Ishikawa (cell line): ENCODE measurements at regions not wholly inside any gene's neighbourhood (a gene's known extent, or its start where the extent isn't known, plus 50 kb on each side); places are given as distances from the start of the nearest gene placed in this dataset.

Experiments
- CEBPB ChIP-seq: IDR thresholded peaks from 2 replicates; pipeline ENCODE4 v1.6.1; 2012
- CREB1 ChIP-seq: IDR thresholded peaks from 2 replicates; pipeline ENCODE4 v1.6.1; 2012; ENCODE audit warnings: low read depth
- EGR1 ChIP-seq: IDR thresholded peaks from 2 replicates; pipeline ENCODE4 v1.6.1; 2012
- EP300 ChIP-seq: IDR thresholded peaks from 2 replicates; pipeline ENCODE4 v1.6.1; 2012; ENCODE audit warnings: borderline replicate concordance
- FOXM1 ChIP-seq: IDR thresholded peaks from 2 replicates; pipeline ENCODE4 v1.6.1; 2012; ENCODE audit warnings: low read depth, borderline replicate concordance
- NFIC ChIP-seq: IDR thresholded peaks from 2 replicates; pipeline ENCODE4 v1.6.1; 2012
- RAD21 ChIP-seq: IDR thresholded peaks from 2 replicates; pipeline ENCODE4 v1.6.1; 2012; ENCODE audit warnings: low read depth
- TAF1 ChIP-seq: IDR thresholded peaks from 2 replicates; pipeline ENCODE4 v1.6.1; 2012; ENCODE audit warnings: low read depth, mild to moderate bottlenecking
- TCF12 ChIP-seq: IDR thresholded peaks from 2 replicates; pipeline ENCODE4 v1.6.1; 2012; ENCODE audit warnings: low read depth
- TEAD4 ChIP-seq: IDR thresholded peaks from 2 replicates; pipeline ENCODE4 v1.6.1; 2012
- YY1 ChIP-seq: IDR thresholded peaks from 2 replicates; pipeline ENCODE4 v1.6.1; 2012; ENCODE audit warnings: low read depth
- ZBTB7A ChIP-seq: IDR thresholded peaks from 2 replicates; pipeline ENCODE4 v1.6.1; 2012; ENCODE audit warnings: low read depth
- TF ChIP-seq, protein P1 (sequence below): IDR thresholded peaks from 2 replicates; pipeline ENCODE4 v1.6.1; 2012
- TF ChIP-seq, protein P2 (sequence below): IDR thresholded peaks from 2 replicates; pipeline ENCODE4 v1.6.1; 2012
- TF ChIP-seq, protein P3 (sequence below): IDR thresholded peaks from 2 replicates; pipeline ENCODE4 v1.6.1; 2012; ENCODE audit warnings: low read depth, mild to moderate bottlenecking

DNA sequence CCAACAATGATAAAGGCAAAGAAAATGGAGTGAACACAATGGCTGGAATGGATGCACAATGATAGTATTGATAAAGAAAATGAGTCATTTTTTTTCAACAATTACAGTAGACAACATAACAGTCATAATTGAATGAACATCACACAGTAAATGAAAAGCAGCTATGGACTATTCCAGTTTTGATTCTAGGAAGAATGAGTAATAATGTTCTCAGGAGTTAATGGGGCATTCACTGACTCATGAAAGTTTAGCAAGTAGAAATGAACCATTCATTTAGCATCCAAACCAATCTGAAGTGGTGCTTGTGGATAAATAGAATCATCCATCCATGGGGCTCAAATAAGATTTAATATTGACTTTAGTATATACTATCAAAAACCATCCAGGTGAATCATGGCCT is 1029.5 kb upstream of the GJE1 start:
- TF ChIP-seq NFIC (peak; percentile 78; the same call in 1 of the 2 replicates), CREB1 (no peak), TCF12 (peak; percentile 84; the same call in 1 of the 2 replicates), EGR1 (no peak), FOXM1 (peak; percentile 89), RAD21 (no peak), YY1 (no peak), TAF1 (no peak), TEAD4 (peak; percentile 78), ZBTB7A (no peak), CEBPB (peak; percentile 36; the same call in 1 of the 2 replicates), EP300 (peak; percentile 93)
- TF ChIP-seq, protein P1, sequence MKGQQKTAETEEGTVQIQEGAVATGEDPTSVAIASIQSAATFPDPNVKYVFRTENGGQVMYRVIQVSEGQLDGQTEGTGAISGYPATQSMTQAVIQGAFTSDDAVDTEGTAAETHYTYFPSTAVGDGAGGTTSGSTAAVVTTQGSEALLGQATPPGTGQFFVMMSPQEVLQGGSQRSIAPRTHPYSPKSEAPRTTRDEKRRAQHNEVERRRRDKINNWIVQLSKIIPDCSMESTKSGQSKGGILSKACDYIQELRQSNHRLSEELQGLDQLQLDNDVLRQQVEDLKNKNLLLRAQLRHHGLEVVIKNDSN, result no peak
- TF ChIP-seq, protein P2, sequence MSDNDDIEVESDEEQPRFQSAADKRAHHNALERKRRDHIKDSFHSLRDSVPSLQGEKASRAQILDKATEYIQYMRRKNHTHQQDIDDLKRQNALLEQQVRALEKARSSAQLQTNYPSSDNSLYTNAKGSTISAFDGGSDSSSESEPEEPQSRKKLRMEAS, result no peak
- TF ChIP-seq, protein P3, sequence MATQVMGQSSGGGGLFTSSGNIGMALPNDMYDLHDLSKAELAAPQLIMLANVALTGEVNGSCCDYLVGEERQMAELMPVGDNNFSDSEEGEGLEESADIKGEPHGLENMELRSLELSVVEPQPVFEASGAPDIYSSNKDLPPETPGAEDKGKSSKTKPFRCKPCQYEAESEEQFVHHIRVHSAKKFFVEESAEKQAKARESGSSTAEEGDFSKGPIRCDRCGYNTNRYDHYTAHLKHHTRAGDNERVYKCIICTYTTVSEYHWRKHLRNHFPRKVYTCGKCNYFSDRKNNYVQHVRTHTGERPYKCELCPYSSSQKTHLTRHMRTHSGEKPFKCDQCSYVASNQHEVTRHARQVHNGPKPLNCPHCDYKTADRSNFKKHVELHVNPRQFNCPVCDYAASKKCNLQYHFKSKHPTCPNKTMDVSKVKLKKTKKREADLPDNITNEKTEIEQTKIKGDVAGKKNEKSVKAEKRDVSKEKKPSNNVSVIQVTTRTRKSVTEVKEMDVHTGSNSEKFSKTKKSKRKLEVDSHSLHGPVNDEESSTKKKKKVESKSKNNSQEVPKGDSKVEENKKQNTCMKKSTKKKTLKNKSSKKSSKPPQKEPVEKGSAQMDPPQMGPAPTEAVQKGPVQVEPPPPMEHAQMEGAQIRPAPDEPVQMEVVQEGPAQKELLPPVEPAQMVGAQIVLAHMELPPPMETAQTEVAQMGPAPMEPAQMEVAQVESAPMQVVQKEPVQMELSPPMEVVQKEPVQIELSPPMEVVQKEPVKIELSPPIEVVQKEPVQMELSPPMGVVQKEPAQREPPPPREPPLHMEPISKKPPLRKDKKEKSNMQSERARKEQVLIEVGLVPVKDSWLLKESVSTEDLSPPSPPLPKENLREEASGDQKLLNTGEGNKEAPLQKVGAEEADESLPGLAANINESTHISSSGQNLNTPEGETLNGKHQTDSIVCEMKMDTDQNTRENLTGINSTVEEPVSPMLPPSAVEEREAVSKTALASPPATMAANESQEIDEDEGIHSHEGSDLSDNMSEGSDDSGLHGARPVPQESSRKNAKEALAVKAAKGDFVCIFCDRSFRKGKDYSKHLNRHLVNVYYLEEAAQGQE, result no peak

DNA sequence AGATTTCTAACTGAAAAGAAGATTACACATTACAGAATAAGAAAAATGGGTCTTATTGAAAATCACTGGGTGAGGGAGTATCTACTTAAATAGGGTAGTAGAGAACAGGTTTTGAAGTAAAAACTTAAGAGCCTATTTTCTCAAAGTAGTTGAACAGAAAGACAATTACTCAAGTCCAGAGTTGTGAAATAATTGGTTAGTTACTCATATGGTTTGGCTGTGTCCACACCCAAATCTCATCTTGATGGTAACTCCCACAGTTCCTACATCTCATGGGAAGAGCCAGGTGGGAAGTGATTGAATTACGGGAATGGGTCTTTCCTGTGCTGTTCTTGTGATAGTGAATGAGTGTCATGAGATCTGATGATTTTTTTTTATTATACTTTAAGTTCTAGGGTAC is 1035.3 kb upstream of the GJE1 start:
- no peak for TF ChIP-seq CREB1

DNA sequence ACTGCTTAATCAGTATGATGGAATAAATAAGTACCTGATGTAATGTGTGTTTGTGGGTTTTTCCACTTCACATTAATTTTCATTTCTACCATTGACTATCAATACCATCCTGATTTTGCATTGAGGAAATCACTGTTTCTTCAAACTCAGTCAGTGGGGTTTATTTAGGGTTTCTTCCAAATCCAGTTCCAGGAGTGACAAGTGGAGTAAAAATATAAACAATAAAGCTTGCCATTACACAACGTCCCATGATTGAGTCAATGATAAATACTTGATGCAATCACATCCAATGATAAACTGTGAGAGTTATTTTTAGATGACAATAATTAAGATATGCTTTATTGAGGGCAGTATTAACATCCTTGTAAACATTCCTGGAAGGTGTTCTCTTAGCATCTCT is 1037.4 kb upstream of the GJE1 start:
- TF ChIP-seq YY1 (no peak), EGR1 (no peak), TAF1 (no peak), CEBPB (no peak)
- TF ChIP-seq, protein P1, result no peak
- TF ChIP-seq, protein P2, result no peak

DNA sequence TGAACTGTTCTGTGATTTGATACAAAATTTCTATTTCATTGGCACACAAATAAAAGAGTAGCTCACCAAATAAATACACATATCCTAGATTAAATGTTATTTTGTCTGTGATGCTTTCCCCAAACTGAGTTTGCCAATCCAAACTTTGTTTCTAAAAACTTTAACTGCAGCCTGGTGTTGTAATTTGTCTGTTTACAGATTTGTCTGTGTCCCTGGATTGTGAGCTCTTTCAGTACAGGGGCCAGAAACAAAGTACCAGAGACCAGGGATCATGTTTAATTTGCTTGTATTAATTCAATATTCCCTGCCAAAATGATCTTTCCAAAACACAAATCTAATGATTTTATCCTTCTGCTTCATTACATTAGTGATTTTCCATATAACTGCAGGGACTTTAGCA is 1044.6 kb upstream of the GJE1 start:
- no peak for TF ChIP-seq NFIC
- TF ChIP-seq TAF1, result no peak
- TF ChIP-seq, protein P1, result no peak

DNA sequence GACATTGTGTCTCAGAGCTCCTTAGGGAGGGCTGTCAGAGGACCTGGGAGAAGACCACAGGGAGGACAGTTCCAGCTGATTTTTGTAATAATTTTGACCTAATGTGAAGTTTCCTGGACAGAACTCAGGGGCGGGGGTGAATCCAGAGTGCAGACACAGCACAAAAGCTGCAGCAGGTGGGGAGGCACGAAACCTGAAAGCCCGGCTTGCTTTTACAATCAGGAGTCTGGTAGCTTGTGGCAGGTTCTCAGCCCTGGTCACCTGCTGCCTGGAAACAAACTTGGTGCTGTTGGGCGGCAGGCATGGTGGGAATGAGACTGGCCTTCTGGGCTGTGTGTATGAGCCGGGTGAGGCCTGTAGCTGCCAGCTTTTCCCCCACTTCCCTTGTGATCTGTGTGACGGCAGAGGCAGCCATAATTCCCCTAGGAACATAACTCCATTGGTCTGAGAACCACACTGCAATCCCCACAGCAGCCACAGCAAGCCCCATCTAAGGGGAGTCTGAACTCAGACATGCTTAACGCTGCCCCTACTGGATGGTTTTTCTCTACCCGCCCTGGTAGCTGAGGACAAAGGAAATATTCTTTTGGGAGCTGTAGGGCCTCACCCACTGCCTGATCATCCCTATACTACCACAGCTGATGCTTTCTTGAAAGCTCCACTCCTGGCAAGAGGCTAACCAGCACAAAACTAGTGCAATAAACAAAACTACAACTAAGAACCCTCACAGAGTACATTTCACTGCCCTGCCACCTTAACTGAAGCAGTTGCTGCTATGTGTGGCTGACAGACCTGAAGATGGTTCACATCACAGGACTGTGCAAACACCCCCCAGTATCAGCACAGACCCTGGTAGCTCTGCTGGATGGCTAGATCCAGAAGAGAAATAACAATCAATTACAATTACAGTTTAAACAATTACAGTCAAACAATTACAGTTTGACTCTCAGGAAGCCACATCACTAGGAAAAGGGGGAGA is 1055.1 kb upstream of the GJE1 start:
- no peak for TF ChIP-seq TCF12
- peak; percentile 8; the same call in 1 of the 2 replicates for TF ChIP-seq RAD21
- no peak for TF ChIP-seq EP300

DNA sequence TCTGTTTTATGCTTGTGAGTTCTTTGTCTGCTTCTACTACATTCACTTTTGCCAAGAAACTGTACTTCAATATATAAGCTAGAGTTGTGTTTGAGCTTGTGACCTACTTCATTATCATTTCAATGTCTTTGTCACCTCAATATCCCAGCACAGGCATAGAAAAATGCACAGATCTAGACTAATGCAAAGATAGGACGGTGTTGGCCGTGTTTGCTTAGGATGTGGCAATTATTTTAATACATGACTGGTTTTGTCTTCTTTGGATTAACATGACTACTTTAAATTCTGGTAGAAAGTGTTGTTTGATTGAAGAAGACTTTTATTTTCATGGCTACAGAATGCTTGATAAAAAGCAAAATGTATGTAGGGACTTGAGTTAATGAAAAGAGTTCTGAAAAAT is 1075.0 kb upstream of the GJE1 start:
- TF ChIP-seq CREB1, result no peak
- TF ChIP-seq TEAD4, result no peak
- TF ChIP-seq ZBTB7A, result no peak
- TF ChIP-seq, protein P3, result no peak
- no peak for TF ChIP-seq NFIC
- no peak for TF ChIP-seq YY1
- TF ChIP-seq FOXM1, result no peak
- TF ChIP-seq, protein P1, result no peak
- TF ChIP-seq EP300, result no peak
- TF ChIP-seq CEBPB, result no peak
- no peak for TF ChIP-seq TCF12
